ENCODE measurements at regions not wholly inside any gene's neighbourhood (a gene's known extent, or its start where the extent isn't known, plus 50 kb on each side); places are given as distances from the start of the nearest gene placed in this dataset.

DNA sequence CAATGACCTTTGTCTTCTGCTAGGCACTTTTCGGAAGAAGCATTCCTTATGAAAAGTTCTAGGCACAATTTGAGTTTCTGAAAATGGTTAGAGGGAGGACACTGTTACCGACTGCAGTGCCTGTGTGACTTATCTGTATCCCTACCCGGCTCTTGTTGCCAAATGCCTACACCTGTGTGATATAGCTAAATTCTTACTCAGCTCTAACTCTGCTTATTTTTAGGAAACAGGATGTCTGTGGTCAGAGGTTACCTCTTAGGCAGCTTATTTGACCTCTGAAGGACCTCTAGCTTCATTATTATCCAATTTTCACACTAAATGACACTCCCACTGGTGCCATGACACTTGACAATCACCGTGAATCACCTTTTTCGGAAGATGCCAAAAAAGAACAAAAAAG lies 561.1 kb upstream of the SMIM31 start:
- no peak for ATAC-seq (ENCODE audit: low FRiP score)
- TF ChIP-seq, protein P1, sequence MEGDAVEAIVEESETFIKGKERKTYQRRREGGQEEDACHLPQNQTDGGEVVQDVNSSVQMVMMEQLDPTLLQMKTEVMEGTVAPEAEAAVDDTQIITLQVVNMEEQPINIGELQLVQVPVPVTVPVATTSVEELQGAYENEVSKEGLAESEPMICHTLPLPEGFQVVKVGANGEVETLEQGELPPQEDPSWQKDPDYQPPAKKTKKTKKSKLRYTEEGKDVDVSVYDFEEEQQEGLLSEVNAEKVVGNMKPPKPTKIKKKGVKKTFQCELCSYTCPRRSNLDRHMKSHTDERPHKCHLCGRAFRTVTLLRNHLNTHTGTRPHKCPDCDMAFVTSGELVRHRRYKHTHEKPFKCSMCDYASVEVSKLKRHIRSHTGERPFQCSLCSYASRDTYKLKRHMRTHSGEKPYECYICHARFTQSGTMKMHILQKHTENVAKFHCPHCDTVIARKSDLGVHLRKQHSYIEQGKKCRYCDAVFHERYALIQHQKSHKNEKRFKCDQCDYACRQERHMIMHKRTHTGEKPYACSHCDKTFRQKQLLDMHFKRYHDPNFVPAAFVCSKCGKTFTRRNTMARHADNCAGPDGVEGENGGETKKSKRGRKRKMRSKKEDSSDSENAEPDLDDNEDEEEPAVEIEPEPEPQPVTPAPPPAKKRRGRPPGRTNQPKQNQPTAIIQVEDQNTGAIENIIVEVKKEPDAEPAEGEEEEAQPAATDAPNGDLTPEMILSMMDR (IDR thresholded peaks at IDR 0.05) = no peak
- no peak for DNase-seq (ENCODE audit: low spot score)

DNA sequence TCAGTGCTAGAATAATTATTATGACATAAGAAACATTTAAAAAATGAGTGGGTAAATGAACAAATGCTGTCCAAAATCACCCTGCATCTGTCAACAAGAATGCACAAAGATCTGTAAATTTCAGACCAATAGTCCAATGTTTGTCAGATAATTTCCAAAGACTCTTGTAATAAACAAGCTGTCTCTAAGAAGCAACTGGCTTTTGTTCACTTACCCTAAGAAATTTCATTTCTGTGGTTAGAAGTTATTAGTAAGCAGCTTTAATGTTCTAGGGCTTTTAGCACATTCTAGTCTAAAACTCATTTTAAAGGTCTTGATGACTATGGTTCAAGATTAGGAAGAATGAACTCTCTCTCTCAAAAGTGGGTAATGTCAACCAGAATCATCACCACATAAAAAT lies 560.3 kb upstream of the SMIM31 start:
- ATAC-seq (ENCODE audit: low FRiP score) (no peak), DNase-seq (ENCODE audit: low spot score) (no peak)
- TF ChIP-seq, protein P1 (IDR thresholded peaks at IDR 0.05) = no peak

DNA sequence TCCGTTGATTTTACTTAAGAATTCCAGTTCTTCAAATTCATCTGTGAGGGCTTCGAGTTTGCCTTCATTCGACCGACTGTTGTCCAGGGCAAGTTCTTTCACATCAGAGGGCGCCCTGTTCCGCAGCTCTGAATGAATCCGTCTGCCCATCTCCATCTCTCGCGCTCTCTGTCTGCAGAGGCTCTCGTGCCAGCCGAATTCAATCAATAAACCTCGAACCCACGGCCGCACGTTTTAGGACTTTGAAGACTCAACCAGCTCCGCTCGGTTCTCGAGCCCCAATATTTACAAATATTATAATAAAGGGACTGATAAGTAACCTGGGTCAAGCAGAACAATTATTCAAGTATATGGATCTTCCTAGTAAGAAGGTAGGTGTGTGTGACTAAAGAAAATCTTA lies 556.4 kb upstream of the SMIM31 start:
- ATAC-seq (ENCODE audit: low FRiP score) = no peak
- no peak for DNase-seq (ENCODE audit: low spot score)

DNA sequence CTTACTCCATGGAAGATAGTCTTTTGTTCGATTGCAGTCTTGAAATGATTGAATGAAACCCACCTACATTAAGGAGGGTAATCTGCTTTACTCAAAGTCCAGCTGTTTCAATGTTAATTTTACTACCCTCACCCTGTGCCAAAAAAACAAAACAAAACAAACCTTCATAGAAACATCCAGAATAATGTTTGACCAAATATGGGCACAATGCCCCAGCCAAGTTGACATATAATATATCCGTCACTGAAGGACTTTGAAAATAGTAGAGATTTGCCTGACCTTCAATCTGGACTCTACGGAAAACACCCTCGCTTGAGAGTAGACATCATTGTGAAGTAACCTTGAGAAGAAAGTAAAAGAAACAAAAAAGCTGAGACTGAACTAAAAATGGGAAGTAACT lies 550.5 kb upstream of the SMIM31 start:
- TF ChIP-seq, protein P1 (IDR thresholded peaks at IDR 0.05) = no peak
- no peak for DNase-seq (ENCODE audit: low spot score)
- no peak for ATAC-seq (ENCODE audit: low FRiP score)

More for the DNA sequence above, 556.4 kb upstream of the SMIM31 start:
- TF ChIP-seq, protein P1 (IDR thresholded peaks at IDR 0.05) = no peak

DNA sequence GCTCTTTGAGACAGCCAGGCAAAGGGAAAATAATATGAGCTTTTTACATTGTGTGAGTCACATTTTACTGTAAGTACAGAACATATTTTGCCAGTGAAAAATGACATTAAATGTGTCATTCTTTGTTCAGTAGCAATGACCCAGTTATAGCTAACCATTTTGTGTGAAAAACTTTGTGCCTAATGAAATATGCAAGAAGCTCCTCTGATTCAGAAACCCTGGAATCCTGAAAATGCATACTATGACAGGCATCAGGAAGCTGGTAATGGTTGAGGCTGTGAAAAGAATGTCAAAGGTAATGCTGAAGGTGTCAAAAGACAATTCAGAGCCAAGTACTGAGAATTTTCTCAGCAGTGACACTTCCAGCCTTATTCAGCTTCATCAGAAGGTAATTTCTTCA lies 549.5 kb upstream of the SMIM31 start:
- no peak for DNase-seq (ENCODE audit: low spot score)
- peak; percentile 84 for ATAC-seq (ENCODE audit: low FRiP score)
- TF ChIP-seq, protein P1 (IDR thresholded peaks at IDR 0.05) = no peak

DNA sequence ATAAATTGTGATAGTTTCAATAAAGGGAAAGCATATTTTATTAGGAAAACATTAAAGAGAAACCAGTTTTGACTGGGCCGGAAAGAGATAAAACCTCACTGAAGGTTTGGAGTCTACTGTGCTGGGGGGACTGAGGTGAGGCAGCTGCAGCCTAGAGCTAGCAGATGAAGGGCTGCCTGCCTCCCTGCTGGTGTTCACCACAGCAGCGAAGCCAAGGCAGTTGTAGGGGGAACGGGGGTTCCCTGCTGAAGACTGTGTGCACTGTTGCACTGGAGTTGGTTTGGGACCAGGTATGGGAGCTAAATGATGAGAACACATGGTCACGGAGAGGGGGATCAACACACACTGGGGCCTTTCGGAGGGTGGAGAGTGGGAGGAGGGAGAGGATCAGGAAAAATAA lies 546.5 kb upstream of the SMIM31 start:
- TF ChIP-seq, protein P1 (IDR thresholded peaks at IDR 0.05) = no peak
- ATAC-seq (ENCODE audit: low FRiP score) = no peak
- DNase-seq (ENCODE audit: low spot score) = no peak

DNA sequence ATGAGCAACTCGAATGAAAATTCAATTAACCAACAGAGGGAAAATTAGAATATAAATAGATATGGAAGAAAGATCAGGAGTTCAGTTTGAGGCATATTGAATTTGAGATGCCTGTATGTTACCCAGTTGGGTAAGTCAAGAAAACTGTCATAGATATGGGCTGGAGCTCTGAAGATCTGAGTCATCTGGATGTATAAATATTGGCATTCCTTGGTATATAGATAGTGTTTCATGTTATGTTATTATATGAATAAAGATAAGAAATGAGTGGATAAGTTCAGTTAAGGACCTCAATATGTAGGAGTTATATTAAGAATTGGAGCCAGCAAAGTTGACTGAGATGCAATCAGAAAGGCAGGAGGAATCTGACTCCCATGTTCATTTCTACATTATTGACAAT lies 543.6 kb upstream of the SMIM31 start:
- TF ChIP-seq, protein P1 (IDR thresholded peaks at IDR 0.05) = no peak
- DNase-seq (ENCODE audit: low spot score) (no peak), ATAC-seq (ENCODE audit: low FRiP score) (no peak)

All from omental fat pad (tissue), 3 donors.